Glomerular visceral epithelial cell (primary cell): ENCODE measurements at regions not wholly inside any gene's neighbourhood (a gene's known extent, or its start where the extent isn't known, plus 50 kb on each side); places are given as distances from the start of the nearest gene placed in this dataset.
"Not testable (repeated sequence)": the region's sequence is repeated elsewhere in the genome, so short reads cannot be mapped to it uniquely, and the experiment has no call there.

Source experiments
- DNase-seq: peaks from one replicate; pipeline ENCODE4 v3.0.0-alpha.2; 2016; ENCODE audit errors: extremely low spot score

DNA sequence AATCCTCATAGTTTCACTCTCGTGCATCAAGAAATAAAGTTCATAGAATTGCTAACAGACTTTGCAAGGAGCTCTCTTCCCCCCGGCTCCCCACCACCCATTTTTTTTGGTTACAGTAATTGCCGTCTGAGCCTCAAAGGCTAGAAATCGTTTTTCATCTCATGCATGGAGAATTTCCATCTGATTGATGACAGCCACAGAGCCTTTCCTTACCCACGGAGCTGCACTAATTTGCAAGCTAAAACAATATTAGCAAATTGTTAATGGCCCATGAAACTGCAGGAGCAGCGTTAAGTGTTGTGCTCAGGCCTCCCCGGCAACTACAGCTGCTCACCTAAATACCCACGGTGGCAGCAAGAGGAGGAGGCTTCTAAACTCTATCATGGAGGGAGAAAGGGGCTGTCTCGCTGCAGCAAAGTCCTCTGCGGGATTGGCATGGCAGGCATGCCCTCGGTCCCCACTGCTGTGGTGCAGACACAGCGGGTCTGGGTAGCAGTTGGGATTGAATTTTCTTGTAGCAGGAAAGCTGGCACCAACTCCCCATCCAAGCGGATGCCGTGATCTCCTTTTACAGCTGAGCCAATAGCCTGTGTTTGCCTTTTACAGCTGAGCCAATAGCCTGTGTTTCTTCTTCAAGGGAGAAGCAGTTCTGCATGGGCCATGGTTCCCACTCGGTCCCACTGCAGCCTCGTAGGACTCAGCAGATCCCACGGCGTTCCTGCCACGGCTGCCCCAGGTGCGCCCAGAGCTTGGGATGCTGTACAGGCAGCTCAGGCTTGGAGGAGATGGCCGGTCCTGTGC, 412.3 kb downstream of the BRD1 start:
- no peak for DNase-seq

DNA sequence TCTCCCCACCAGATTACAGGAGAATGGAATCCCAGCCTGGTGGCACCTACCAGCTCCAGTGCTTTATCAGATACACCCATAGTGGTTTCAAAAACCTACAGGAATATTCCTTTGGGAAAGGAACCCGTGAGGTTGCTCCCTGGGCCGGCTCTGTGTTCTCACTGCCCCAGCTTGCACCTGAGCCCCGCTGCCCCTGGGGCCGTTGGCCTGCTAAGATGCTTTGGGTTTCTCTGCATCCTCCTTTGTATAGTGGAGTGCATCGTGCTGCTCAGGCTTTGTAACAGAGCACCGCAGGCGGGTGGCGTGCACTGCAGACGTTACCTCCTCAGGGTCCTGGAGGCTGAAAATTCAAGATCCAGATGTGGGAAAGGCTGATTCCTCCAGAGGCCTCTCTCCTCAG, 414.1 kb downstream of the BRD1 start:
- no peak for DNase-seq

DNA sequence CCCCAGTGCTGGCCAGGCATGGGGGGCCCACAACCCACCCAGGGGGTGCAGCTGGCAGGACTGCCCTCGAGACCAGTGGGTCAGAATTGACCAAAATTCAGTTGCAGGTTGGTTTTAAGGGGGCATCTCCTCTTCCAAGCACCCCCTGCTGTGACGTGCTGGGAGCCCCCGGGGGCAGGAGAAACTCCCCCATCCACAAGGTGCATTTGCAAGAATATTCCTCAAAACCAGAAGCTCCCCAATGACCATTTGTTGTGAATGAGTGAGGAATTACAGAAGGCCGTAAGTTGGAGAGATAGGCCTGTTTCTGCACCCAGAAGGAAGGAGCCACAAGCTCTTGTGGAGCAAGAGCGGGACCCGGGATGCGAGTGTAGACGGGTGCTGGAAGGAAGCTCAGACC, 414.5 kb downstream of the BRD1 start:
- no peak for DNase-seq

DNA sequence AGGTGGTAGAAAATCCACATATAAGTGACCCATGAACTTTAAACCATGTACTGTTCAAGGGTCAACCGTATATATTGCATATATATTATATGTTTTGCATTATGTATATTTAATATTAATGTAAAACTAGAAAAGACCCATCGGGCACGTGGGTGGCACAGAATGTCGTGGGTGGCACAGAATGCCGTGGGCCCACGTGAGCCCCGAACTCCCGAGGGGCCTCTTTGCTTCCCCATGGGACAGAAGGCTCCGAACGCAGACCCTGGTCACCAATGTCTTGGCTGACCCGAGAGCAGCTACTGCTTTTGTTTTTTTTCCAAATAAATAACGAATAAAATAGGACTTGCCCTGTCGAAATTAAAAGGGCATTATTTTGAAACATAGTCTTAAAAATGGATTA, 415.4 kb downstream of the BRD1 start:
- no peak for DNase-seq

DNA sequence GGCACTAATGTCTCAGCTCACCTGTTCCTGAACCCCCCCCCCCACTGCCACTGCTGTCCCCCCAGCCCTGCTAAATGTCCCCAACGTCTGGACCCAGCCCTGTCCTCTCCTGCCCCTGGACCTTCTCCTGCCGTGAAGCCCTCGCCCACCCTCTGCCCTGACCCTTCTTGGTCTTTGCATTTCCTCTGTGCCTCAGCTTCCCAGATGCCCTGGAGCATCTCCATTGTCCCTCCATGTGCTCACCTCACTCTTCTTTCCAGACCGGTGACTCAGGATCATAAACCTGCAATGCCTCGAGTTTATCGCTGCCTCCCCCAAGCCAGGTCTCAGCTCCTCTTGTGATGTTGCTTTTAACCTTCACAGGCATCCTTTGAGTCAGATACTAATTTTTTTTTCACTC, 416.4 kb downstream of the BRD1 start:
- DNase-seq = no peak

DNA sequence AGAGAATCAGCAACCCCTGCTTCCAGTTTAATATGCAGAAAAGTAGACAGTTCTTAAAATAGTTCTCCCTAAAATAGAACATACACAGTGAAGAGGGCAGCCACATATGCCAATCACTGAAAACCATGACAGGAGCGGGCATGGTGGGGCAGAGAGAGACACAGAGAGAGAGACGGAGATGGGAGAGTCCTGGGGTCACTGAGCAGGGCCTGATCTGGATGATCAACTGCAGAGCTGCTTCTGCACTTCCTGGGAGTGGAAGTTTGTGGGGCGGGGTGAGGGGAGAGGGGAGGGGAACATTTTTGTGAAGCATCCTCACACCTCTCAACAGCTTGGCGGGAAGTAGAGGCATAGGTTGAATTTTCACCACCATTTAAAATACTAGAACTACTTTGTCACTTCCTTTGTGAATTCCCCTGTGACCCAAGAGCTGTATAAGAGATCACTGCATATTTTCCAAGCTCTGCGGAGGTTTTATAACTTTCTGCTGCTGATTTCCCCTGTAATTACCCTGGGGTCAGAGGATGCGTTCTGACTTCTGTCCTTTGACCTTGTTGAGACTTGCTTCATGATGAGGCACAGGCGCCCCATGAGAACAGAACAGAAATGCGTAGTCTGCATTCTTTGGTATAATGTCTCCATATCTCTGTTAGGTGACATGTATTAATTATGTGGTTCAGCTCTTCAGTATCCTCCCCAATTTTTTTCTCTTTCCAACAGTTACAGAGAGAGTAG, 419.4 kb downstream of the BRD1 start:
- DNase-seq = no peak

DNA sequence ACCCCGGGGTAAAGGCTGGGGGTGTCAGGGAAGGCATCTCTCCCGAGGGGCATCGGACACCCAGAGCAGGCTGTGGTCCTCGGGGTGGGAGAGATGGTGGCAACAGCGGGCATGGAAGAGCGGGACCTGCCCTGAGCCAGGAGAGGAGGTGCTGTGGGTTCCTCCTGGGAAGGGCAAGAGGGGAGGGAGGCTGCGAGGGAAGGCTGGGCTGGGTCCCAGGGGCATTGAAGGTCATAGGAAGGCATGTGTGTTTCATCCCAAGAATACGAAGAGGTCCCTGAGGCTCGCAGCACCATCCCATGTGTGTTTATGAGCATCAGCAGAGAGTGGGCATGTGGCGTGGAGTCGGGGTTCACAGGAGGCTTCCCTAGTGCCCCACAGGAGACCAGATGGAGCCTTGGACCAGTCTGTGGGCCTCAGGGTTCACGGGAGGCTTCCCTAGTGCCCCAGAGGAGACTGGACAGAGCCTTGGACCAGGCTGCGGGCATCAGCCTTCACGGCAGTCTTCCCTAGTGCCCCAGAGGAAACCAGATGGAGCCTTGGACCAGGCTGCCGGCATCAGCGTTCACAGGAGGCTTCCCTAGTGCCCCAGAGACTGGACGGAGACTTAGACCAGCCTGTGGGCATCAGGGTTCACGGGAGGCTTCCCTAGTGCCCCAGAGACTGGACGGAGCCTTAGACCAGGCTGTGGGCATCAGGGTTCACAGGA, 420.6 kb downstream of the BRD1 start:
- no peak for DNase-seq

DNA sequence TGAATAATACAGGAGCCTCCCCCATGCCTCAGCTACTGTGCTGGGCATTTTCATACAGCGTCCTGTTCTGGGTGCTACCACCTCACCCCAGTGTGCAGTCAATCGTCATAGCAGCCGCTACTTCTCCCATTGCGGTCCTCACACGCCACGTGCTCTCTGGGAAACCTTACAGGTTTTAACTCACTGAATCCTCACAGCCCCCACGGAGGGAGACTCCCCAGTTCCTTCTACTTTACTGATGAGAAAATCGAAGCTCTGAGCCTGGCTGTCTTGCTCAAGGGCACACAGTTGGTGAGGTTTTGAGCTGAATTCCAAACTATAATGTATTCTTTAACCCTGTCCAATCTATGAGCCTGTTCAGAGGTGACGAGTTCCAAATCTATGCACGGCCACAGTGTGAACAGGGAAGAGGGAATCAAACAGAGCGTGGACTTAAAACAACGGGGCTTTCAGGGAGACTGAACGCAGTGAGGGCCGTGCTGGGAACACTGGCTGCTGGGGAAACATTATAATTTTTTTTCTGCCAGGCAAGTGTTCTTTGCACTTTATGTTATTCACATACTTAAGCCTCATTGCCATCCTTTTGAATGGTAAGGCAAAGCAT, 421.5 kb downstream of the BRD1 start:
- no peak for DNase-seq

DNA sequence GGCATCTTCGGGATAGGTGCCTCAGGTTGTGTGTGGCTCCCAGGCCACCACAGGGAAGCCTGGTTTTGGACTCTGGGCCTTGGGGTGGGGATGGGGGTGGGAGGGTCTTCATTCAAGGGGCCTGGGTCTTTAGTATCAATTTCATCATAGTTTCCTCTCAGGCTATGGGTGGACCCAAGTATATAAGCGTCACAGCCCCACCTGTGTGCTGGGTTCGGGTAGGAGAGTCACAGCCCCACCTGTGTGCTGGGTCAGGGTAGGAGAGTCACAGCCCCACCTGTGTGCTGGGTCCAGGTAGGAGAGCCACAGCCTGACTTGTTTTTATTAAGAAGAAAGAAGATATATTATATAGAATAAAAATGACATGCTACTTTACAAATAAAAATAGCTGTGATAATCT, 422.1 kb downstream of the BRD1 start:
- no peak for DNase-seq

DNA sequence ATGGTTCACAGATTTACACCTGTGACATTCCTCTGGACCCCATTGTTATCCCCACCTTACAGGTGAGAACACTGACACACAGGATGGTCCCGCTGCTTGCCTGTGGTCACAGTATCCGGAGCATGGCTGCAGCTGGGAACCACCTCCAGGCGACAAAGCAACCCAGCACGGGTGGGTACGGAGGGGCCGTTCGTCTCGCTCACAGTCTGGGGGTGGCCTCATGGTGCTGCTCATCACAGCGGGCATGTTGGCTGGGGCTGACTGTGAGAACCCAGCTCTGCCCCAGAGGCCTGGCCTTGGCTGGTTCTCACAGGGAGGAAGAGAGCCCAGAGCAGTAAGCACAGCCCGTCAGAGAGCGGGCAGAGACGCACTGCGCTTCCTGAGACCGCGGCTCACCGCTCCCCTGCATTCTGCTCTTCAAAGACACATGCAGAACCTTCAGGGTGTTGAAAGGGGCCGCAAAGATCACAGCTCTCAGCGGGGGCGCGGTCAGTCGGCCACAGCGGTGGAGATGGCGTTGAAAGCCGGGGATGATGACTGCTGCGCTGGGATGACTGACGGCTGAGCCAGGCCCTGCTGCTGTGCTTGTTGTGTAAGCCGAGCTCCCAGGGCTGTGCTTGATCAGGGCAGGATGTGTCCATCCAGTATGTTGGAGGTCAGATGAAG, 423.0 kb downstream of the BRD1 start:
- DNase-seq = no peak

DNA sequence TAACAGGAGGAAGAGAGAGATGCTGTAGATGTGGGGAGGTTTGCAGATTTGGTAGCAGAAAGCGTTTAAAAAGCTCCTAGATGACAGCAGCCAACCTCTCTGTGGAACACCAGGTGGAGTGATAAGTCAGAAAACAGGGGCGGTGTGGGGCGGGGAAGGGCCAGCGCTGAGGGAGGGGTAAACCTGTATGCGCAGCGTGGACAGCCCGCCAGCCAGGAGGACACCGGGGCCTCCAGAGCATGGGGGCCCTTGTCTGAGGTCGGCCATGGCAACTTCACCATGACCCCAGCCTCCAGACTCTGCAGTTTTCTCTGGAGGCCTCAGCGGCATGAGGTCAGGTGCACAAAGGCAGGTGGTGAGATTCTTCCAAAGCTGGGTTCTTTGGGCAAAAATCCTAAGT, 423.7 kb downstream of the BRD1 start:
- no peak for DNase-seq

DNA sequence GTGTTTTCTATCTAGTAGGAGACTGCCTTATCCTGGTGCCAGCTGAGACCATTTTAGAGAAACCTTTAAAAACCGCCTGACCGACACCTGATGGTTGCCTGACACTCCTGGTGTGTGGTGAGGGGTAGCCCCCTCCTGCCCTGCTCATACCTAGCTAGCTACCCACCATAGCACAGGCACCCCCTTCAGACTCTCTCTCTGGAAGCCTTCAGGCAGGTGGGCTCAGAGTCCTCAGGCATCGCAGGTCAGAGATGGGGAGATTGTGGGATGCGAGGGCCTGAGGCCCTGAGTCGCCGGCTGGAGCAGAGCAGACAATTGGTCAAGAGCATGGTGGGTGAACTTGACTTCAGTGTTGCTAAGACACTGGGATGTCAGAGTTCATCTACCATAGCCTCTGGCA, 424.6 kb downstream of the BRD1 start:
- DNase-seq = no peak

DNA sequence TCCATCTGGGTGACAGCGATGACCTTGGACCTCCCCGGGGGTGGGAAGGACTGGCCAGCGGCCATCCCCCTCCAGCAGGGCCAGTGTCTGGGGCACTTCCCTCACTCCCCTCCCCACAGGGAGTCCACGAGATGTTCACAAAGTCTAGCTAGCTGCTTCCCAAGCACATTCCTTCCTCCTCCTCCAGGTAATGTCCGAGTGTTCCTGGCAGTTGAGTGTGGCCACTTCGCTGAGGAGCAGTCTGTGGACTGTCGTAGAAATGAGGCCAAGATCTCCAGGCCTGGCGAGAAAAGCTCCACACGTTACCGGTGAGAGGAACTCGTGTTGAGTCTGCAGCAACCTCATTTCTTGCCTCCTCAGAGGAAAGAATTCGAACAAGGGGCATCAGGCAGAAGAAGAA, 425.5 kb downstream of the BRD1 start:
- no peak for DNase-seq

DNA sequence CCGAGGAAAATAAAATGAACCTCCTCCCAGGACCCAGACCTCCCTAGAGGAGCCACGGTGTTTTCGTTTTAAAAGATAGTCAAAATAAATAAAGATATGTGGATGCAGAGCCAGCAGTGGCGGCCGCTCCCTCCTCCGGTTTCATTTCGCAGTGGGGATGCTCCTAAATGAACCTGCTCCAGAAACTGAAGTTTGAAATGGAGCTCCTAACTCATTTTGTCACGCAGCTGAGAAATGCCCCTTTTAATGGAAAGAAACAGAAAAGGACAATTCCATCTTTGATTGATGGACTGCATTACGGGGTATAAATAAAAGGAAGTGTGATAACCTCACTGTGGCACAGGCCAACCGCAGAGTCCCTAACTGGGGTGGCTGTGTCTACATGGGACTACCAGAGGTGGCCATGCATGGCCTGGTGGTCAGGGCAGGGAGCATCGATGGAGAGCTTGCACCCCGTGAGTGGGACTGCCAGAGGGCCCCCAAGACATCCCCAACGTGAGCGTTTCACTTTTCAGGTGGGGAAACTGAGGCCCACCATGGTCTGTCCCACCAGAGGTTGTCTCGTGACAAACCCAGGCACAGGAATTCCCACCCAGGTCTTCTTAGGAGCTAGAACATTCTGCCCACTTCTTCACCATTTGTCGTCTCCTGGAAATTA, 426.6 kb downstream of the BRD1 start:
- DNase-seq = no peak

DNA sequence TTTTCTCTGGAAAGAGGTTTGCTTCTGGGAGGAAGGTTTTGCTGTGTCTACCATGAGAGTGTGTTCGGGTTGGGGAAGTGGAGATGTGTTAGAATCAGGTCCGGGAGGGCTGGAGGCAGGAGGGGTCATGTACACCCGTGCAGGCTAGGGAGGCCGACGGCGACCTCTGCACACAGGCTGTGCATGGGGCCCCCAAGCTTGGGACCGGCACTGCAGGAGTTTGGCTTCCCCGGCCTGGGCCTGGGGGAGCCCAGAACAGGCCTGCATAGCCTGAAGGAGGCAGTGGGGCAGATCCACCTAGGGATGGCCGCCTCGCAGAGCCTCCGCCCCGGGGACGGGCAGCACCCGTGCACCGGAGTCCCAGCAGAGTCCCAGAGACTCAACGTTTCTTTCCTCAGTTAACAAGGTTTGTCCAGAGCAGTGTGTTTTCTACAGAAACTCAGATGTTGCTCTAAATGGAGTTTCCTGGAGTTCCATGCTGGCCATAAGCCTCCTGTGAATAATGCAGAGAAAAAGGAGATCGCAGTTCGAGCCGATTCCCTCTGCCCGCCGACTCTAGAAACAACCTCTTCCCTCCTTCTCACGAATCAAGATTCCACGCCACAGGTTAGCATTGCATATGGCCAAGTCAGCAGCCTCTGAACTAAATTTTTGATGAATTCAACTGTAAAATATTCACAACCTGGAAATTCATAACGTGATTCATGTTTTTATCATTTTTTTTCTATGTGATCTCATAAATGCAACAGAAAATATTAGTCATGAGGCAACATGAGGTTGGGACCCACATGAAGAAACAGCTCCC, 427.3 kb downstream of the BRD1 start:
- no peak for DNase-seq

DNA sequence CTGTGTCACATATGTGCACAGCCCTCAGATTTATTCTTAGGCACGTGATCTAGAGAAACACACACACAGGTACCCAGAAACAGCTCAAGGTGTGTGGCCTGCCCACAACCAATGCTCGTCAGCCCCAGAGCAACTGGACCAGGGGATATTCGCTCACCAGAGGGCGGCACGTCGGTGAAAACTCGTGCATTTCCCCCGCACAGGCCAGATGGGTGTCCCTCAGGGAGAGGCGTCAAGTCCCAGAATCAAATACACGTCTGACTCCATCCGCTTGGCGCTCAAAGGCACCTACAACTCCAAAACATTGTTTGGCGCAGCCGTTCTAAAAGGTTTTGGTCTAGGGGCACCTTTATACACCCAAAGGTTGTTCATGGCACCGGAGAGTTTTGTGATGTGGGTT, 429.0 kb downstream of the BRD1 start:
- no peak for DNase-seq

DNA sequence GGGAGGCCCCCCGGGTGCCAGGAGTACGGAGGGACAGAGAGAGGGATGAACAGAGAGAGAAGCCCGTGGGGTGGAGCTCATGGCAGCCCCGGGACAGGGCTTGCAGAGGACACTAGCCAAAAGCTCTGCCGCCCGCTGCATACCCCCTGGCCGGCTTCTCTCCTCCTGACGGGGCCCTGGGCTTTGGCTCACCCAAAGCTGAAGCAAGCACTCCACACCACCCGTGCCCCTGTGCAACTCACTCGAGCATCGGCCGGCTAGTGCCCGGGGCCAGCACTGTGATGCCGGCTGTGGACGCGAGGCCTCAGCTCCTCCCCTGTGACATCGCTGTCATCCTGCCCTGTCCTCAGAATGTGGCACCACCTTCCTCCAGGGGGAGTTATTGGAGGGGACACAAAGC, 429.6 kb downstream of the BRD1 start:
- DNase-seq = no peak

DNA sequence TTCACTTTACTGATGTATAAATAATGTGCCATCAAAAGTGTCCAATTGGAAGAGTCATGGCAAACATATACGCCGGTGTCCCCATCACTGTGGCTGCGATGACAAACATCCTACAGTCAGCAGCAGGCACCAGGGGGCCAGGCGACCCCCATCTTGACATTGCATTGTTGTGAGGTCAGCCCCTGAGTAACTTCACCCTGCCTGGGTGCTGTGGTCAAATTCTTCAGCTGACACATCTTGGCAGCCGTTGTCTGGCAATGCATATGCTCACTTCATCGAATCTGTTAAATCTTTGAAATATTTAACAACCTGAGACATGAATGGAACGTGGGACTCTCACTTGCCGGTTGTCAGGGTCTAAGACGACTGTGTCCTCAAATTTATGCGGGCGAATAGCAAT, 430.9 kb downstream of the BRD1 start:
- no peak for DNase-seq

DNA sequence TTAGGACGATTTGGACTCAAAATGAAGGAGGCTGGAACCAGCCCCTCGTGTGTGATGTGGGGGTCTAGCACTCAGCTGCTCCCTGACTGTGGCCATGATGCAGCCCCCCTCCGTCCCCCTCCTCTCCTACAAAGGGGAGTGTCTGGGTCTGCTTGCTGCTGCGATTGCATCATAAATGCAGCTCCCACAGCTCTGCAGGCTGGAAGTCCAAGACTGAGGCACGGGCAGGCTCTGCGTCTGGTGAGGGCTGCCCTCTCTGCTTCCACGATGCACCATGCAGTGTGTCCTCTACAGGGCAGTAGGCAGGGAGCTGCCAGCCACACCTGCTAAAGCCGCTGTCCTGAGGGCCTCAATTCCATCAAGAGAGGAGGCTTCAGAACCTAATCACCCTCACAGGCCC, 432.1 kb downstream of the BRD1 start:
- no peak for DNase-seq

DNA sequence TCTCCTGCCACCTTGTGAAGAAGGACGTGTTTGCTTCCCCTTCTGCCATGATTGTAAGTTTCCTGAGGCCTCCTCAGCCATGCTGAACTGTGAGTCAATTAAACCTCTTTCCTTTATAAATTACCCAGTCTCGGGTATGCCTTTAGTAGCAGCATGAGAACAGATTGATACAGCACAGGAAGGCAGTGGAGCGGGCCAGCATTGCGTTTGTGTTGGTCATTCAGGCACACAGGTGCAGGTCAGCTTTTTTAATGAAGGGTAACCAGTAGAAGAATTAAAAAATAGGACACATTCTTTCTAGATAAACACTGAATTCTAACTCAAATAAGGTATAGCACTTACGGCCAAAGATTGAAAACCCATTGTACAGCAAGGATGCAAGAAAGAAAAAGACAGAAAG, 432.6 kb downstream of the BRD1 start:
- DNase-seq = not testable (repeated sequence)
